Right atrium auricular region (tissue), 2 donors: ENCODE measurements at regions not wholly inside any gene's neighbourhood (a gene's known extent, or its start where the extent isn't known, plus 50 kb on each side); places are given as distances from the start of the nearest gene placed in this dataset.

Source experiments
- DNase-seq: peaks from one replicate; pipeline ENCODE4 v3.0.0-alpha.2; 2019; ENCODE audit warnings: low spot score
- H3K27ac ChIP-seq, 2 donors: fragments of 200-600 bp; sonication (generic); 1 replicate in 1 of 2; 2 replicates in 1 of 2; pipeline ENCODE4 v1.5.1; 2016 to 2019
- H3K27me3 ChIP-seq, 2 donors: fragments of 200-600 bp; sonication (generic); one replicate each; pipeline versions ENCODE4 v1.5.1 to v1.6.0; 2017 to 2019
- H3K36me3 ChIP-seq: fragments of 200-600 bp; sonication (generic); one replicate; pipeline ENCODE4 v1.5.1; 2016
- H3K4me1 ChIP-seq, 2 donors: fragments of 200-600 bp; sonication (generic); one replicate each; pipeline versions ENCODE4 v1.5.1 to v1.6.0; 2017 to 2019
- H3K4me3 ChIP-seq, 2 donors: fragments of 200-600 bp; sonication (generic); 1 replicate in 1 of 2; 2 replicates in 1 of 2; pipeline ENCODE4 v1.5.1; 2017 to 2019; ENCODE audit warnings: mild to moderate bottlenecking in 1 of 2, moderate library complexity in 1 of 2
- H3K9me3 ChIP-seq, 2 donors: fragments of 200-600 bp; sonication (generic); one replicate each; pipeline ENCODE4 v1.5.1; 2019
- TF ChIP-seq, protein P1 (sequence below), 2 donors: fragments of 200-600 bp; sonication (generic); IDR thresholded peaks; one replicate each; pipeline ENCODE4 v1.5.1; 2019; ENCODE audit warnings: antibody characterized with exemption in 2 of 2

DNA sequence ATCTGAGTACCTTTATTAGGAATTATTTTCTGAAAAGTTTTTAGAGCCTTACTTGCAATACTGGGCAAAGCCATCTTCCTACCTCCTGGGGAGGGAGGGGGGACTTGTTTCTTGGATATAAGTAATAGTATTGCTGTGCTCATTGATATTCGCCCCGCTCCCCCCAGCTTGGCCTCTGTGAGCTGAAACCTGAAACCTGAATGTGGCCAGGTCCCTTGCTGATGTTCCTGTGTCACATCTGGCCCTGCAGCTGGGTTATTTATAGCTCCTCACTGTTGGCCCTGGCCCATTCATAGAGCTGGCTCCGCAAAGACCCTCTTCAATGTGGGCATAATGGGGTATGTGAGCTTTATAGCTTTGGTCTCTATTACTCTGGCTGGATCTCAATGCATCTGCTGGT lies 59.5 kb downstream of the FRMPD3 start:
- TF ChIP-seq, protein P1, sequence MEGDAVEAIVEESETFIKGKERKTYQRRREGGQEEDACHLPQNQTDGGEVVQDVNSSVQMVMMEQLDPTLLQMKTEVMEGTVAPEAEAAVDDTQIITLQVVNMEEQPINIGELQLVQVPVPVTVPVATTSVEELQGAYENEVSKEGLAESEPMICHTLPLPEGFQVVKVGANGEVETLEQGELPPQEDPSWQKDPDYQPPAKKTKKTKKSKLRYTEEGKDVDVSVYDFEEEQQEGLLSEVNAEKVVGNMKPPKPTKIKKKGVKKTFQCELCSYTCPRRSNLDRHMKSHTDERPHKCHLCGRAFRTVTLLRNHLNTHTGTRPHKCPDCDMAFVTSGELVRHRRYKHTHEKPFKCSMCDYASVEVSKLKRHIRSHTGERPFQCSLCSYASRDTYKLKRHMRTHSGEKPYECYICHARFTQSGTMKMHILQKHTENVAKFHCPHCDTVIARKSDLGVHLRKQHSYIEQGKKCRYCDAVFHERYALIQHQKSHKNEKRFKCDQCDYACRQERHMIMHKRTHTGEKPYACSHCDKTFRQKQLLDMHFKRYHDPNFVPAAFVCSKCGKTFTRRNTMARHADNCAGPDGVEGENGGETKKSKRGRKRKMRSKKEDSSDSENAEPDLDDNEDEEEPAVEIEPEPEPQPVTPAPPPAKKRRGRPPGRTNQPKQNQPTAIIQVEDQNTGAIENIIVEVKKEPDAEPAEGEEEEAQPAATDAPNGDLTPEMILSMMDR (IDR thresholded peaks at IDR 0.05) = no peak
- DNase-seq = no peak
- H3K27me3 ChIP-seq = no peaks in the 10 kb centered on the region
- no peak overlapping the region for H3K4me3 ChIP-seq
- no peak overlapping the region for H3K27ac ChIP-seq
- no peaks in the 10 kb centered on the region for H3K36me3 ChIP-seq
- peaks cover 0 to 4% of the 10 kb centered on the region in 2 donors for H3K9me3 ChIP-seq
- peaks cover 0 to 13% of the 10 kb centered on the region in 2 donors for H3K4me1 ChIP-seq

DNA sequence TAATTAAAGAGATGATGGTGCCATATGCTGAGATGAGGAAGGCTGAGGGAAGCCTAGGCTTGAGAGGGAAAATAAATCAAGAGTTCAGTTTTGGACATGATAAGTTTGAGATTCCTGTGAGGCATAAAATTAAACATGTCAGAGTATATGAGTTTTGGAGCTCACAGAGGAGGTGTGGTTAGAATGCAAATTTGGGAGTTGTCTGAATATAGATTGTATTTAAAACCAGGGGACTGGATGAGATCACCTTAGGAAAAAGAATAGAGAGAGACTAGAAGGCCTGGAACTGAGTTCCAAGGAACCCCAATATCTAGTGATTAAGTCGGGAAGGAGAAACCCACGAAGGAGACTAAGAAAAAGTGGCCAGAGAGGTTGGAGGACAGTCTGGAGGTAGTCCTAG lies 65.5 kb downstream of the FRMPD3 start:
- TF ChIP-seq, protein P1 (IDR thresholded peaks at IDR 0.05) = no peak
- no peaks in the 10 kb centered on the region for H3K9me3 ChIP-seq
- no peak overlapping the region for H3K4me3 ChIP-seq
- no peaks in the 10 kb centered on the region for H3K36me3 ChIP-seq
- no peak for DNase-seq
- no peak overlapping the region for H3K27ac ChIP-seq
- H3K27me3 ChIP-seq = no peaks in the 10 kb centered on the region
- no peaks in the 10 kb centered on the region for H3K4me1 ChIP-seq

DNA sequence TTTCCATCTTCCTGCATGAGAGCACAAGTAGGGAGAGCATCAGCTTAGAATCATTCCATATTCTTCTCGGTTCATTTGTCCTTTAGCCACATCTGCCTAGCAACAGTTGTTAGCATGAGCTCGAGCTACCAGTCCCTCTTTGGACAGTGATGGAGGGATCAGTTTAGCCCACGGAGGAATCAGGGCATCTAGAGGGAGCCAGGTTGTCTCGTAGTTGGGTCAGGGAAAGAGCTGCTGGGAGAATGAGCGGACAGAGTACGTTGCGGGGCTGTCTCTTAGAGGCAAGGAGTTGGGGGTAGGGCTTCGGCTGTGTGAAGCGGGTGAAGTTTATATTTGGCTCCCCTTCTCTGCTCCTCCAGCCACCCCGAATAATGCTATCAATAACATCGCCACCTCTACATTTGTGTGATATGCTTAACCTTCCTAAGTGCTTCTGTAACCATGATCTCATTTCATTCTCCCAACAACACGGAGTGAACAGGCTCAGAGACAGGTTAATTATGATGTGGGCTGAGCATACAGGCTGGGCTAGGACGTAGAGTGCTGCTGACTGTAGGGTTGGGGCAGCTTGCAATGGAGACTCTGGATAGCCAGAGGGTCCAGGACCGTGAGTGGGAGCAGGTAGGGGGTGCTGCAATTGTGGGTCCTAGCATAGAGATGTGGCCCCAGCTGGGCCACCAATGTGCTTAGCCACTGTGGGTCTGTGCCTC lies 72.6 kb downstream of the FRMPD3 start:
- DNase-seq = no peak
- TF ChIP-seq, protein P1 (IDR thresholded peaks at IDR 0.05) = no peak
- H3K27ac ChIP-seq = no peak overlapping the region
- no peaks in the 10 kb centered on the region for H3K36me3 ChIP-seq
- H3K4me3 ChIP-seq = no peak overlapping the region
- H3K4me1 ChIP-seq = no peaks in the 10 kb centered on the region
- H3K9me3 ChIP-seq = no peaks in the 10 kb centered on the region
- H3K27me3 ChIP-seq = no peaks in the 10 kb centered on the region

DNA sequence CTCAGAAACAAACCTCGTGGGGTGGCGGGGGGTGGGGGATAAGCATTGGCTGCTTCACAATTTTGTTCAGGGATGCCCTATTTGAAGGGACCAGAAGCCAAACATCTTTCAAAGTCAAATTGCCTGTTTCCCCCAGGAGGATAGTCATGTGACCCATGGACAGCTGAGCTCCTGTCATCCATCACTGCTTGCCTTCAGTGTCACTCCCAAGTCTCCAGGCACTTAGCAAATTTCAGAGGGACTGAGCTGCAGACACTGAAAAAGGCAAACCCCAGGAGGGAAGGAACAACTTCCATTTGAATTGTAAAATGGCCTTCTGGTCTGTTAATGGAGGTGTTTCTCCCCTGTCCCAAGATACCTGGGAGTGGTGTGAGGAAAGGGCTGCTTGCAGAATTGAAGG lies 73.4 kb downstream of the FRMPD3 start:
- Histone ChIP-seq H3K27me3 (no peaks in the 10 kb centered on the region), H3K27ac (no peak overlapping the region), H3K4me3 (no peak overlapping the region), H3K4me1 (no peaks in the 10 kb centered on the region), H3K9me3 (no peaks in the 10 kb centered on the region), H3K36me3 (no peaks in the 10 kb centered on the region)
- DNase-seq = no peak
- TF ChIP-seq, protein P1 (IDR thresholded peaks at IDR 0.05) = no peak

DNA sequence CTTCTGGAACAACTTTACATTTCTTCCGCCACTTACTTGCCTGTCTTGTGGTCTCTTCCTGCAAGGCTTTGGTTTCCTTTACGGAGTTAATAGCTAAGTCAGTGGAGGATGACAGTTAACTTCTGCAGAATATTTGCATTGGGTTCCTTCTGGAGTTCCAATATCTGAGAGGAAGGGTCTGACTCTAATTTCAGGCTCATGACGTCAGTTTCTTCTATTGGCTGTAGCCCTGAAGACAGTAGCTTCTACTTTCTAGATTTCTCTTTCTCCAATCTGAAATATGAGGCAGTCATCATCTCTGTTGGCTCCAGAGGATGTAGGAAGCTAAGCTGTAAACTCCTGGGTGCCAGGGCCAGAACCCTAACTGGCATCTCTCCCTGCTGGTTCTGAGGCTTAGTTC lies 76.7 kb downstream of the FRMPD3 start:
- Histone ChIP-seq H3K27ac (no peak overlapping the region), H3K4me1 (no peaks in the 10 kb centered on the region), H3K9me3 (no peaks in the 10 kb centered on the region), H3K4me3 (no peak overlapping the region), H3K27me3 (no peaks in the 10 kb centered on the region), H3K36me3 (no peaks in the 10 kb centered on the region)
- no peak for DNase-seq
- TF ChIP-seq, protein P1 (IDR thresholded peaks at IDR 0.05) = no peak

DNA sequence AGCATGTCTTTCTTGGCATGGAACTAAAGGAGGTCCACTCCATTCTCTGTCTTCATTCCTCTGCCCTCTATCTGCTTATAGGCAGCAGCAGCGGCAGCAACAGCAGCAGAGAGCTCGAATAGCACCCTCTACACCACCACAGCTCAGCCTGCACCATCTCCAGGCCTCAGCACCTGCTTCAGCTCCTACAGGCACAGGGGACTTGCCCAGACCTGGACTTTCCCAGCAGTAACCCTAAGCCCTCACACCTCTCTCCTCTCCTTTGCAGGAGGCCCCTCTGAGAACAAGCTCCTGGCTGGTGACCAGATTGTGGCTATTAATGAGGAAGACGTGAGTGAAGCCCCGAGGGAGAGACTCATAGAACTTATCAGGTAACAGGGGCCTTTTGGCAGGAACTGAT lies 80.7 kb downstream of the FRMPD3 start:
- no peaks in the 10 kb centered on the region for H3K9me3 ChIP-seq
- no peak overlapping the region for H3K4me3 ChIP-seq
- no peaks in the 10 kb centered on the region for H3K36me3 ChIP-seq

More for the DNA sequence above, 80.7 kb downstream of the FRMPD3 start:
- DNase-seq = no peak
- no peaks in the 10 kb centered on the region for H3K4me1 ChIP-seq
- no peak overlapping the region for H3K27ac ChIP-seq
- no peaks in the 10 kb centered on the region for H3K27me3 ChIP-seq
- TF ChIP-seq, protein P1 (IDR thresholded peaks at IDR 0.05) = no peak
